ENCODE measurements at regions not wholly inside any gene's neighbourhood (a gene's known extent, or its start where the extent isn't known, plus 50 kb on each side); places are given as distances from the start of the nearest gene placed in this dataset.

GRCh38 chr13:103762523-103762922 is 696.3 kb upstream of the SLC10A2 start:
- DNase-seq (ENCODE audit: low spot score), result no peak

GRCh38 chr13:103759361-103759760 is 693.1 kb upstream of the SLC10A2 start:
- DNase-seq (ENCODE audit: low spot score), result no peak

- DNase-seq (ENCODE audit: low spot score), result no peak
These were observed 692.0 kb upstream of the SLC10A2 start for GRCh38 chr13:103758222-103758621.

- no peak for DNase-seq (ENCODE audit: low spot score)
These were observed 691.1 kb upstream of the SLC10A2 start for GRCh38 chr13:103757361-103757760.

- no peak for DNase-seq (ENCODE audit: low spot score)
These were observed 688.6 kb upstream of the SLC10A2 start for GRCh38 chr13:103754783-103755182.

- DNase-seq (ENCODE audit: low spot score), result no peak
These were observed 668.6 kb upstream of the SLC10A2 start for GRCh38 chr13:103734837-103735236.

GRCh38 chr13:103731959-103732358 is 665.7 kb upstream of the SLC10A2 start:
- DNase-seq (ENCODE audit: low spot score), result no peak

- DNase-seq (ENCODE audit: low spot score), result no peak
These were observed 664.2 kb upstream of the SLC10A2 start for GRCh38 chr13:103730407-103730806.

GRCh38 chr13:103726808-103727207 is 660.6 kb upstream of the SLC10A2 start:
- no peak for DNase-seq (ENCODE audit: low spot score)

- DNase-seq (ENCODE audit: low spot score), result no peak
These were observed 650.5 kb upstream of the SLC10A2 start for GRCh38 chr13:103716718-103717117.

GRCh38 chr13:103715335-103715734 is 649.1 kb upstream of the SLC10A2 start:
- DNase-seq (ENCODE audit: low spot score), result no peak

- DNase-seq (ENCODE audit: low spot score), result no peak
These were observed 637.0 kb upstream of the SLC10A2 start for GRCh38 chr13:103703246-103703645.

GRCh38 chr13:103698000-103698399 is 631.8 kb upstream of the SLC10A2 start:
- no peak for DNase-seq (ENCODE audit: low spot score)

GRCh38 chr13:103695320-103695719 is 629.1 kb upstream of the SLC10A2 start:
- no peak for DNase-seq (ENCODE audit: low spot score)

GRCh38 chr13:103694471-103694870 is 628.3 kb upstream of the SLC10A2 start:
- no peak for DNase-seq (ENCODE audit: low spot score)

- no peak for DNase-seq (ENCODE audit: low spot score)
These were observed 627.8 kb upstream of the SLC10A2 start for GRCh38 chr13:103694033-103694432.

- DNase-seq (ENCODE audit: low spot score), result no peak
These were observed 626.2 kb upstream of the SLC10A2 start for GRCh38 chr13:103692442-103692841.

- DNase-seq (ENCODE audit: low spot score), result no peak
These were observed 610.1 kb upstream of the SLC10A2 start for GRCh38 chr13:103676329-103676728.

- no peak for DNase-seq (ENCODE audit: low spot score)
These were observed 605.3 kb upstream of the SLC10A2 start for GRCh38 chr13:103671547-103671946.

- DNase-seq (ENCODE audit: low spot score), result no peak
These were observed 597.8 kb upstream of the SLC10A2 start for GRCh38 chr13:103663996-103664395.

GRCh38 chr13:103656311-103656710 is 590.1 kb upstream of the SLC10A2 start:
- no peak for DNase-seq (ENCODE audit: low spot score)

GRCh38 chr13:103640606-103641005 is 574.4 kb upstream of the SLC10A2 start:
- DNase-seq (ENCODE audit: low spot score), result no peak

GRCh38 chr13:103639326-103639725 is 573.1 kb upstream of the SLC10A2 start:
- DNase-seq (ENCODE audit: low spot score), result no peak

GRCh38 chr13:103638706-103639105 is 572.5 kb upstream of the SLC10A2 start:
- no peak for DNase-seq (ENCODE audit: low spot score)

- no peak for DNase-seq (ENCODE audit: low spot score)
These were observed 567.8 kb upstream of the SLC10A2 start for GRCh38 chr13:103634066-103634465.
